OCI-LY7 (cell line): ENCODE measurements at regions not wholly inside any gene's neighbourhood (a gene's known extent, or its start where the extent isn't known, plus 50 kb on each side); places are given as distances from the start of the nearest gene placed in this dataset.

Experiments used
- EZH2phosphoT487 ChIP-seq: fragments of 200-600 bp; sonication (generic); IDR thresholded peaks from 2 replicates; pipeline ENCODE4 v1.6.1; 2018; ENCODE audit warnings: low read depth, borderline replicate concordance, mild to moderate bottlenecking, mixed run types, antibody characterized with exemption, low read length, moderate library complexity, mixed read lengths
- TF ChIP-seq, protein P1 (sequence below): fragments of 200-600 bp; sonication (generic); conservative IDR thresholded peaks from 2 replicates; pipeline ENCODE4 v1.5.1; 2014; ENCODE audit warnings: mild to moderate bottlenecking, antibody characterized with exemption, low read length, moderate library complexity, mixed read lengths

DNA sequence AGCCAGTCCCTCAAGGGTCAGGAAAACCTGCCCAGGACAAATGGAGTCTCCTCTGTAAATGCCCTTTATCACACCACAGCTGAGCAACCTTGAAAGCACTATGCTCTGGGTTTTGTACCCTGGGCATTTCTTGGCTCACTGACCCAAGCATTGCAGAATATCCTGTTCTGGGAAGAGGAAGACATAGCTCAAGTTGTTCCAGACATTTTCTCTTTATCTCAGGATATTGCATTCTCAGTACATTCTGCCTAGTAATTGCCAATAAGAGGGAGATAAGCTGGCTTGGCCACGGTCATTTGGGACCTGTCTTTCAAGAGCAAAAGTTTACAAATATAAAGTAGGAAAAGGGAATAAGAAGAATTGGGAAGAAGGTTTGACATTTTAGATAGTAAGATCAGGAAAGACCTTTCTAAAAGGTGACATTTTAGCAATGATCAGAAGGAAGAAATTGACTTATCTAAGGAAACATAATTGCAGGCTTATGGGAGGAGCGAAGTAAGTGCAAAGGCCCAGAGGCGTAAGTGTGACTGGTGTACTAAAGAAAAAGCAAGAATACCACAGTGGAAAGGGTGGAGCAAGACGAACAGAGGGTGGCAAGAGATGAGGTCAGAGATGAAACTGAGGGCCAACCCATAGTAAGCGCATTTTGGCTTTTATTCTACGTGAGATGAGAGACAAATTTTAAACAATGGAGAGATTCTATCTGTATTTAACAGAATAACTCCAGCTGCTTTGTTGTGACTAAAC lies 394.0 kb upstream of the CXADR start:
- no peak for TF ChIP-seq EZH2phosphoT487
- TF ChIP-seq, protein P1, sequence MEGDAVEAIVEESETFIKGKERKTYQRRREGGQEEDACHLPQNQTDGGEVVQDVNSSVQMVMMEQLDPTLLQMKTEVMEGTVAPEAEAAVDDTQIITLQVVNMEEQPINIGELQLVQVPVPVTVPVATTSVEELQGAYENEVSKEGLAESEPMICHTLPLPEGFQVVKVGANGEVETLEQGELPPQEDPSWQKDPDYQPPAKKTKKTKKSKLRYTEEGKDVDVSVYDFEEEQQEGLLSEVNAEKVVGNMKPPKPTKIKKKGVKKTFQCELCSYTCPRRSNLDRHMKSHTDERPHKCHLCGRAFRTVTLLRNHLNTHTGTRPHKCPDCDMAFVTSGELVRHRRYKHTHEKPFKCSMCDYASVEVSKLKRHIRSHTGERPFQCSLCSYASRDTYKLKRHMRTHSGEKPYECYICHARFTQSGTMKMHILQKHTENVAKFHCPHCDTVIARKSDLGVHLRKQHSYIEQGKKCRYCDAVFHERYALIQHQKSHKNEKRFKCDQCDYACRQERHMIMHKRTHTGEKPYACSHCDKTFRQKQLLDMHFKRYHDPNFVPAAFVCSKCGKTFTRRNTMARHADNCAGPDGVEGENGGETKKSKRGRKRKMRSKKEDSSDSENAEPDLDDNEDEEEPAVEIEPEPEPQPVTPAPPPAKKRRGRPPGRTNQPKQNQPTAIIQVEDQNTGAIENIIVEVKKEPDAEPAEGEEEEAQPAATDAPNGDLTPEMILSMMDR = no peak
